ENCODE measurements at regions not wholly inside any gene's neighbourhood (a gene's known extent, or its start where the extent isn't known, plus 50 kb on each side); places are given as distances from the start of the nearest gene placed in this dataset.

GRCh38 chr11:103661185-103661584, 375.3 kb upstream of the DDI1 start:
- DNase-seq (ENCODE audit: low read depth) (no peak), FAIRE-seq (no peak)
- Histone ChIP-seq H4K20me1 (ENCODE audit: insufficient read depth, low read length) (no peaks in the 10 kb centered on the region), H3K4me1 (ENCODE audit: insufficient read depth, low read length) (no peaks in the 10 kb centered on the region), H3K36me3 (ENCODE audit: insufficient read depth, low read length) (no peaks in the 10 kb centered on the region), H3K4me2 (ENCODE audit: low read length) (no peak overlapping the region), H3K9me3 (ENCODE audit: insufficient read depth, low read depth, low read length) (no peaks in the 10 kb centered on the region), H3K4me3 (ENCODE audit: insufficient read depth, low read depth, low read length) (no peak overlapping the region), H3K27me3 (ENCODE audit: insufficient read depth, low read length) (no peaks in the 10 kb centered on the region), H3K27ac (ENCODE audit: low read depth, low read length) (no peak overlapping the region), H3K9ac (ENCODE audit: low read length) (no peak overlapping the region), H2AFZ (ENCODE audit: low read depth, low read length) (no peak overlapping the region), H3K79me2 (ENCODE audit: insufficient read depth, low read length) (no peaks in the 10 kb centered on the region)
- Mint-ChIP-seq H3K27ac (ENCODE audit: unreplicated experiment) (no peak overlapping the region), H3K4me3 (ENCODE audit: unreplicated experiment) (no peak overlapping the region), H3K9me3 (ENCODE audit: unreplicated experiment) (no peaks in the 10 kb centered on the region), H3K36me3 (ENCODE audit: low read depth, unreplicated experiment) (no peaks in the 10 kb centered on the region), H3K4me1 (ENCODE audit: low read depth, unreplicated experiment) (no peaks in the 10 kb centered on the region), H3K27me3 (ENCODE audit: low read depth, unreplicated experiment) (no peaks in the 10 kb centered on the region)
- TF ChIP-seq CTCF (IDR thresholded peaks at IDR 0.05; ENCODE audit: insufficient read depth, low read depth, low read length): no peak
- TF ChIP-seq EZH2 (IDR thresholded peaks at IDR 0.05; ENCODE audit: insufficient read depth, low read length): no peak

GRCh38 chr11:103661991-103662390, 374.4 kb upstream of the DDI1 start:
- Mint-ChIP-seq H3K4me3 (ENCODE audit: unreplicated experiment) (no peak overlapping the region), H3K27me3 (ENCODE audit: low read depth, unreplicated experiment) (no peaks in the 10 kb centered on the region), H3K4me1 (ENCODE audit: low read depth, unreplicated experiment) (no peaks in the 10 kb centered on the region), H3K27ac (ENCODE audit: unreplicated experiment) (no peak overlapping the region), H3K36me3 (ENCODE audit: low read depth, unreplicated experiment) (no peaks in the 10 kb centered on the region), H3K9me3 (ENCODE audit: unreplicated experiment) (no peaks in the 10 kb centered on the region)
- H2AFZ ChIP-seq (ENCODE audit: low read depth, low read length): no peak overlapping the region
- H3K27ac ChIP-seq (ENCODE audit: low read depth, low read length): no peak overlapping the region
- no peaks in the 10 kb centered on the region for H4K20me1 ChIP-seq (ENCODE audit: insufficient read depth, low read length)
- no peaks in the 10 kb centered on the region for H3K9me3 ChIP-seq (ENCODE audit: insufficient read depth, low read depth, low read length)
- H3K79me2 ChIP-seq (ENCODE audit: insufficient read depth, low read length): no peaks in the 10 kb centered on the region
- H3K36me3 ChIP-seq (ENCODE audit: insufficient read depth, low read length): no peaks in the 10 kb centered on the region
- H3K9ac ChIP-seq (ENCODE audit: low read length): no peak overlapping the region
- no peaks in the 10 kb centered on the region for H3K4me1 ChIP-seq (ENCODE audit: insufficient read depth, low read length)
- H3K4me2 ChIP-seq (ENCODE audit: low read length): no peak overlapping the region
- H3K4me3 ChIP-seq (ENCODE audit: insufficient read depth, low read depth, low read length): no peak overlapping the region
- no peaks in the 10 kb centered on the region for H3K27me3 ChIP-seq (ENCODE audit: insufficient read depth, low read length)
- FAIRE-seq (no peak), DNase-seq (ENCODE audit: low read depth) (no peak)
- no peak for TF ChIP-seq EZH2 (IDR thresholded peaks at IDR 0.05; ENCODE audit: insufficient read depth, low read length)
- no peak for TF ChIP-seq CTCF (IDR thresholded peaks at IDR 0.05; ENCODE audit: insufficient read depth, low read depth, low read length)

GRCh38 chr11:103662880-103663279, 373.6 kb upstream of the DDI1 start:
- no peak for TF ChIP-seq EZH2 (IDR thresholded peaks at IDR 0.05; ENCODE audit: insufficient read depth, low read length)
- TF ChIP-seq CTCF (IDR thresholded peaks at IDR 0.05; ENCODE audit: insufficient read depth, low read depth, low read length): no peak
- no peaks in the 10 kb centered on the region for H3K36me3 Mint-ChIP-seq (ENCODE audit: low read depth, unreplicated experiment)
- no peaks in the 10 kb centered on the region for H3K9me3 Mint-ChIP-seq (ENCODE audit: unreplicated experiment)
- H3K27ac Mint-ChIP-seq (ENCODE audit: unreplicated experiment): no peak overlapping the region
- H3K9me3 ChIP-seq (ENCODE audit: insufficient read depth, low read depth, low read length): no peaks in the 10 kb centered on the region
- no peaks in the 10 kb centered on the region for H3K27me3 ChIP-seq (ENCODE audit: insufficient read depth, low read length)
- H3K4me1 ChIP-seq (ENCODE audit: insufficient read depth, low read length): no peaks in the 10 kb centered on the region
- no peaks in the 10 kb centered on the region for H3K4me1 Mint-ChIP-seq (ENCODE audit: low read depth, unreplicated experiment)
- no peak overlapping the region for H3K27ac ChIP-seq (ENCODE audit: low read depth, low read length)
- no peak overlapping the region for H3K4me3 ChIP-seq (ENCODE audit: insufficient read depth, low read depth, low read length)
- H3K4me3 Mint-ChIP-seq (ENCODE audit: unreplicated experiment): no peak overlapping the region
- H3K4me2 ChIP-seq (ENCODE audit: low read length): no peak overlapping the region
- no peaks in the 10 kb centered on the region for H4K20me1 ChIP-seq (ENCODE audit: insufficient read depth, low read length)
- H3K9ac ChIP-seq (ENCODE audit: low read length): no peak overlapping the region
- H3K36me3 ChIP-seq (ENCODE audit: insufficient read depth, low read length): no peaks in the 10 kb centered on the region
- FAIRE-seq (no peak), DNase-seq (ENCODE audit: low read depth) (no peak)
- H2AFZ ChIP-seq (ENCODE audit: low read depth, low read length): no peak overlapping the region
- no peaks in the 10 kb centered on the region for H3K79me2 ChIP-seq (ENCODE audit: insufficient read depth, low read length)
- no peaks in the 10 kb centered on the region for H3K27me3 Mint-ChIP-seq (ENCODE audit: low read depth, unreplicated experiment)
